GM12891 (cell line): ENCODE measurements at regions not wholly inside any gene's neighbourhood (a gene's known extent, or its start where the extent isn't known, plus 50 kb on each side); places are given as distances from the start of the nearest gene placed in this dataset.

Experiments used
- POLR2A ChIP-seq: IDR thresholded peaks from 2 replicates; pipeline ENCODE4 v1.6.1; 2011; ENCODE audit warnings: low read depth, low read length, control low read depth
- SPI1 ChIP-seq: IDR thresholded peaks from 2 replicates; pipeline ENCODE4 v1.6.1; 2011; ENCODE audit warnings: low read depth, low read length, control low read depth
- TAF1 ChIP-seq: IDR thresholded peaks from 2 replicates; pipeline ENCODE4 v1.6.1; 2011; ENCODE audit warnings: low read depth, low read length, control low read depth

DNA sequence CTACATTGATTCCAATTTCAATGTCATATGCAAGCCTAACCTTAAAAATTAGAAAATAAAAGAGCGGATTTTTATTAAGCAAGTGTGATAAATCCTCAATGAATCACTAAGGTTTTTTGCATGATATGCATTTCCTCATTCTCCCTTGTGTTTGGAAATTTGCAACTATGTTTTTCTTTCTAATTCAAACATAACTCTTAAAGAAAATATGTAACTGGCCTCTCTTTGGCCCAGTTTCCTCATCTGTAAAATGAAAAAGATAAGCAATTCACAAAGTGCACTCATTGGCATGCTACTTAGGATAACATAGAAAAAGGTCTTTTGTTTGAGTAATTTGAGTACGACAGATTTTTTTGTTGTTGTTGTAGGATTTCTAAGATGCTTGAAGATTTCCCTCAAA, 295.5 kb downstream of the CDH11 start:
- TF ChIP-seq SPI1 (no peak), TAF1 (no peak), POLR2A (no peak)
